ENCODE measurements at regions not wholly inside any gene's neighbourhood (a gene's known extent, or its start where the extent isn't known, plus 50 kb on each side); places are given as distances from the start of the nearest gene placed in this dataset.

DNA sequence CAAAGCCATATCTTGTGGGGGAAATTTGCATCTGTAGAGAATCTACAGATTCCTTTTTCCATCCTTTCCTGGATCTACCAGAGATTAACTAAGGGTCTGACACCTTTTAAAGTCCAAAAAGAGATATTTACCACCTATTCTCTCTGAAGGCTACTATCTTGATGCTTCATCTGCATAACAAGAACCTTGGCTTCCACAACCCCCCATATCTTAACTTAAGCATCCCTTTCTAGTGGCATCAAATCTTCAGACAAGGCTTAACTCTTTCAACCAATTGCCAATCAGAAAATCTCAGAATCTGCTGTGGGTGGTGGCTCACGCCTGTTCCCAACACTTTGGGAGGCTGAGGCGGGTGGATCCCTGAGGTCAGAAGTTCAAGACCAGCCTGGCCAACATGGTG, 74.3 kb upstream of the FICD start:
- Histone ChIP-seq H3K27me3 (ENCODE audit: insufficient read depth, poor library complexity, severe bottlenecking) (peaks cover 2% of the 10 kb centered on the region), H3K4me3 (replicated peaks; ENCODE audit: insufficient read depth, low read length) (no peak overlapping the region), H3K27ac (replicated peaks) (no peak overlapping the region)
- TF ChIP-seq, protein P1, sequence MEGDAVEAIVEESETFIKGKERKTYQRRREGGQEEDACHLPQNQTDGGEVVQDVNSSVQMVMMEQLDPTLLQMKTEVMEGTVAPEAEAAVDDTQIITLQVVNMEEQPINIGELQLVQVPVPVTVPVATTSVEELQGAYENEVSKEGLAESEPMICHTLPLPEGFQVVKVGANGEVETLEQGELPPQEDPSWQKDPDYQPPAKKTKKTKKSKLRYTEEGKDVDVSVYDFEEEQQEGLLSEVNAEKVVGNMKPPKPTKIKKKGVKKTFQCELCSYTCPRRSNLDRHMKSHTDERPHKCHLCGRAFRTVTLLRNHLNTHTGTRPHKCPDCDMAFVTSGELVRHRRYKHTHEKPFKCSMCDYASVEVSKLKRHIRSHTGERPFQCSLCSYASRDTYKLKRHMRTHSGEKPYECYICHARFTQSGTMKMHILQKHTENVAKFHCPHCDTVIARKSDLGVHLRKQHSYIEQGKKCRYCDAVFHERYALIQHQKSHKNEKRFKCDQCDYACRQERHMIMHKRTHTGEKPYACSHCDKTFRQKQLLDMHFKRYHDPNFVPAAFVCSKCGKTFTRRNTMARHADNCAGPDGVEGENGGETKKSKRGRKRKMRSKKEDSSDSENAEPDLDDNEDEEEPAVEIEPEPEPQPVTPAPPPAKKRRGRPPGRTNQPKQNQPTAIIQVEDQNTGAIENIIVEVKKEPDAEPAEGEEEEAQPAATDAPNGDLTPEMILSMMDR (IDR thresholded peaks at IDR 0.05; ENCODE audit: insufficient read depth, low read length): no peak
- TF ChIP-seq GABPA (IDR thresholded peaks at IDR 0.05; ENCODE audit: low read depth) (no peak), POLR2AphosphoS5 (IDR thresholded peaks at IDR 0.05; ENCODE audit: low read depth) (no peak), SPI1 (IDR thresholded peaks at IDR 0.05; ENCODE audit: borderline replicate concordance, low read depth) (no peak)
- TF ChIP-seq, protein P2, sequence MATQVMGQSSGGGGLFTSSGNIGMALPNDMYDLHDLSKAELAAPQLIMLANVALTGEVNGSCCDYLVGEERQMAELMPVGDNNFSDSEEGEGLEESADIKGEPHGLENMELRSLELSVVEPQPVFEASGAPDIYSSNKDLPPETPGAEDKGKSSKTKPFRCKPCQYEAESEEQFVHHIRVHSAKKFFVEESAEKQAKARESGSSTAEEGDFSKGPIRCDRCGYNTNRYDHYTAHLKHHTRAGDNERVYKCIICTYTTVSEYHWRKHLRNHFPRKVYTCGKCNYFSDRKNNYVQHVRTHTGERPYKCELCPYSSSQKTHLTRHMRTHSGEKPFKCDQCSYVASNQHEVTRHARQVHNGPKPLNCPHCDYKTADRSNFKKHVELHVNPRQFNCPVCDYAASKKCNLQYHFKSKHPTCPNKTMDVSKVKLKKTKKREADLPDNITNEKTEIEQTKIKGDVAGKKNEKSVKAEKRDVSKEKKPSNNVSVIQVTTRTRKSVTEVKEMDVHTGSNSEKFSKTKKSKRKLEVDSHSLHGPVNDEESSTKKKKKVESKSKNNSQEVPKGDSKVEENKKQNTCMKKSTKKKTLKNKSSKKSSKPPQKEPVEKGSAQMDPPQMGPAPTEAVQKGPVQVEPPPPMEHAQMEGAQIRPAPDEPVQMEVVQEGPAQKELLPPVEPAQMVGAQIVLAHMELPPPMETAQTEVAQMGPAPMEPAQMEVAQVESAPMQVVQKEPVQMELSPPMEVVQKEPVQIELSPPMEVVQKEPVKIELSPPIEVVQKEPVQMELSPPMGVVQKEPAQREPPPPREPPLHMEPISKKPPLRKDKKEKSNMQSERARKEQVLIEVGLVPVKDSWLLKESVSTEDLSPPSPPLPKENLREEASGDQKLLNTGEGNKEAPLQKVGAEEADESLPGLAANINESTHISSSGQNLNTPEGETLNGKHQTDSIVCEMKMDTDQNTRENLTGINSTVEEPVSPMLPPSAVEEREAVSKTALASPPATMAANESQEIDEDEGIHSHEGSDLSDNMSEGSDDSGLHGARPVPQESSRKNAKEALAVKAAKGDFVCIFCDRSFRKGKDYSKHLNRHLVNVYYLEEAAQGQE (IDR thresholded peaks at IDR 0.05; ENCODE audit: insufficient replicate concordance, low read depth): no peak
- DNase-seq (ENCODE audit: low read depth in 1 of 2, low spot score in 1 of 2): no peak

DNA sequence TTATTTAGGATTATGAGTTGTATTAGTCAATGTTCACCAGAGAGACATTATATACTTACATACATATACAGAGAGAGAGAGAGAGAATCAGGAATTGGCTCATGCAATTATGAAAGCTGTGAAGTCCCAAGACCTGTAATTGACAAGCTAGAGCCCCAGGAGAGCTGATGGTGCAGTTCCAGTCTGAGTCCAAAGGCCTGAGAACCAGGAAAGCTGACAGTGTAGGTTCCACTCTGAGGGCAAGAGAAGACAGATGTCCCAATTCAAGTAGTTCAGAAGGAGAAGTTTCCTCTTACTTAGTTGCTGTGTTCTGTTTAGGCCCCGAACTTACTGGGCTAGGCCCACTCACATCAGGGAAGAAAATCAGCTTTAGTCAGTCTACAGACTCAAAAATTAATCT, 76.4 kb upstream of the FICD start:
- TF ChIP-seq GABPA (IDR thresholded peaks at IDR 0.05; ENCODE audit: low read depth): no peak
- TF ChIP-seq, protein P2 (IDR thresholded peaks at IDR 0.05; ENCODE audit: insufficient replicate concordance, low read depth): no peak
- no peak for TF ChIP-seq POLR2AphosphoS5 (IDR thresholded peaks at IDR 0.05; ENCODE audit: low read depth)
- TF ChIP-seq SPI1 (IDR thresholded peaks at IDR 0.05; ENCODE audit: borderline replicate concordance, low read depth): no peak
- TF ChIP-seq, protein P1 (IDR thresholded peaks at IDR 0.05; ENCODE audit: insufficient read depth, low read length): no peak
- peaks cover 2% of the 10 kb centered on the region for H3K27me3 ChIP-seq (ENCODE audit: insufficient read depth, poor library complexity, severe bottlenecking)
- no peak for DNase-seq (ENCODE audit: low read depth in 1 of 2, low spot score in 1 of 2)

DNA sequence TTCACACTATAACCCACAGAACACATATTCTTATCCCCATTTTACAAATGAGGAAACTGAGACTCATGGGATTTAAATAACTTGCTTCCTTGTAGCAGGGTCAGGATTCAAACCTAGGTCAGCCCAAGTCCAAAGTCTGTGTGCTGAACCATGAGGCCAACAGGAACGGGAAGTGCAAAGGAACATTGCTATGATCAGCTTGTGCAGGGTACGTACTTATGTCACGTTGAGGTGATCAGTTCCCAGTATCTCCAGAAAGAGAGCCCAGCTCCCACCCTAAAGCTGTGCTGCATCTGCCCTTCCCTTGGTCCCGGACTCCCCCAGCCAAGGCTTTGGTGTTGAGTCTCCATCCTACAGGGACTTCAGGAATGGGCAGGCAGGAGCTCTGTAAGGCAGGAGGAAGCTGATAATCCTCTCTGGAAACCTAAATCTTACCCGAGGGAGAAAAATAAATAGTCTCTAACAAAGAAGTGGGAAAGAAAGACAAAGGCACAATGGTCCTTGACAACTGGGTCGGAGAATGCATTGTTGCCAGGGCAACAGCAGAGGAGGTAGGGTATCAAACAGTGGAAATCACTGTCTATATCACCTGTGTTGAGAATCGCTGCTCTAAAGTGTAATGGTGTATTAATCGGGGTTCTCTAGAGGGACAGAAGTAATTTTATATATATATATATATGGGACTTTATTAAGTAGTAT, 82.5 kb upstream of the FICD start:
- Histone ChIP-seq H3K27ac (replicated peaks) (no peak overlapping the region), H3K27me3 (ENCODE audit: insufficient read depth, poor library complexity, severe bottlenecking) (no peaks in the 10 kb centered on the region), H3K4me3 (replicated peaks; ENCODE audit: insufficient read depth, low read length) (no peak overlapping the region)
- no peak for TF ChIP-seq POLR2AphosphoS5 (IDR thresholded peaks at IDR 0.05; ENCODE audit: low read depth)
- no peak for TF ChIP-seq SPI1 (IDR thresholded peaks at IDR 0.05; ENCODE audit: borderline replicate concordance, low read depth)
- TF ChIP-seq, protein P1 (IDR thresholded peaks at IDR 0.05; ENCODE audit: insufficient read depth, low read length): no peak
- TF ChIP-seq GABPA (IDR thresholded peaks at IDR 0.05; ENCODE audit: low read depth): no peak
- DNase-seq (ENCODE audit: low read depth in 1 of 2, low spot score in 1 of 2): no peak

More for the DNA sequence above, 76.4 kb upstream of the FICD start:
- Histone ChIP-seq H3K27ac (replicated peaks) (no peak overlapping the region), H3K4me3 (replicated peaks; ENCODE audit: insufficient read depth, low read length) (no peak overlapping the region)

Data from HL-60 (cell line).